ENCODE measurements at regions not wholly inside any gene's neighbourhood (a gene's known extent, or its start where the extent isn't known, plus 50 kb on each side); places are given as distances from the start of the nearest gene placed in this dataset.

DNA sequence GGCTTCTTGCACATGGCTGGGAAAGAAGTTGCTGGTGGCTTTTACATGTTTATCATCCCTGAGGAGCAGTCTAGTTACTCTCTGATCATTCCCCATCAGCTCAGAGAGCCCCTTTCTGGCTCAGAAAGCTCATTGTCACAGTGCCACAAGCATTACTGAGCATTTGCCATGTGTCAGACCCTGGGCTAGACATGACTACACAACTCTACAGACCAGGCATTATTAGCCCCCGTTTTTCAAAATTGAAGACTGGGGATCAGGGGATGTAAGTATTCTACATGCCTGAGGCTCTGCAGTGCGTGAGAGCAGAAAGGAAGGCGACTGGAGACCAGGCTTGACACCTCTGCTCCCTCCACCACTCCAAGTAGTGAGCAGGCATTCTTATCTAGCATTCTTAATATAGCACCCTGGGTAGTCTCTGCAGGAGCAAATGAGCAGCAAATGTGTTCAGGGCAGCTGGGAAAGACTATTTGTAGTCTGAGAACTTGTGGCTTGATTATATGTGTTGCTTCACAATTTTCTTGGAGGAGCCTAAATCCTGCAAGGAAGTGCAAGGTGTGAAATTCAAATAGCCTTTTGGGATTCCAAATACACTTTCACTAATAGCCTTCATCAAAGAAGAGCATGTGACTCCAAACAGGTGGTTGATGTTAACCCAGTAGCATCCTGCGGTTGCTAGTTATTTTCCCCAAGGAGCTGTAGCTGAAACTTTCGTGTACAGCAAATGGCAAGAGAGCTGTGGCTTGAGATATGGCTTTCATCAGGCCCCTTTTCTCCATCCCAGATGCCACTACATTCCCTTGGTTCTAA lies 143.2 kb downstream of the DDX1 start:
- TF ChIP-seq ZBTB20 (tag by site-specific recombination; IDR thresholded peaks at IDR 0.05) (no peak), ZNF670 (tag by site-specific recombination; IDR thresholded peaks at IDR 0.05; ENCODE audit: low read depth) (no peak), PRDM1 (tag by site-specific recombination; IDR thresholded peaks at IDR 0.05) (no peak), ZNF274 (IDR thresholded peaks at IDR 0.05; ENCODE audit: low read length) (no peak), ZNF274 (tag by site-specific recombination; IDR thresholded peaks at IDR 0.05; ENCODE audit: borderline replicate concordance) (no peak), ZNF311 (tag by site-specific recombination; IDR thresholded peaks at IDR 0.05; ENCODE audit: borderline replicate concordance) (no peak), SP2 (tag by site-specific recombination; IDR thresholded peaks at IDR 0.05) (no peak), ZNF24 (tag by site-specific recombination; IDR thresholded peaks at IDR 0.05) (no peak), OVOL3 (tag by site-specific recombination; IDR thresholded peaks at IDR 0.05) (no peak), ZNF473 (tag by site-specific recombination; IDR thresholded peaks at IDR 0.05) (no peak), ZNF174 (tag by site-specific recombination; IDR thresholded peaks at IDR 0.05) (no peak)
- TF ChIP-seq, protein P1, sequence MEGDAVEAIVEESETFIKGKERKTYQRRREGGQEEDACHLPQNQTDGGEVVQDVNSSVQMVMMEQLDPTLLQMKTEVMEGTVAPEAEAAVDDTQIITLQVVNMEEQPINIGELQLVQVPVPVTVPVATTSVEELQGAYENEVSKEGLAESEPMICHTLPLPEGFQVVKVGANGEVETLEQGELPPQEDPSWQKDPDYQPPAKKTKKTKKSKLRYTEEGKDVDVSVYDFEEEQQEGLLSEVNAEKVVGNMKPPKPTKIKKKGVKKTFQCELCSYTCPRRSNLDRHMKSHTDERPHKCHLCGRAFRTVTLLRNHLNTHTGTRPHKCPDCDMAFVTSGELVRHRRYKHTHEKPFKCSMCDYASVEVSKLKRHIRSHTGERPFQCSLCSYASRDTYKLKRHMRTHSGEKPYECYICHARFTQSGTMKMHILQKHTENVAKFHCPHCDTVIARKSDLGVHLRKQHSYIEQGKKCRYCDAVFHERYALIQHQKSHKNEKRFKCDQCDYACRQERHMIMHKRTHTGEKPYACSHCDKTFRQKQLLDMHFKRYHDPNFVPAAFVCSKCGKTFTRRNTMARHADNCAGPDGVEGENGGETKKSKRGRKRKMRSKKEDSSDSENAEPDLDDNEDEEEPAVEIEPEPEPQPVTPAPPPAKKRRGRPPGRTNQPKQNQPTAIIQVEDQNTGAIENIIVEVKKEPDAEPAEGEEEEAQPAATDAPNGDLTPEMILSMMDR (tag by site-specific recombination; IDR thresholded peaks at IDR 0.05): no peak
- TF ChIP-seq, protein P2, sequence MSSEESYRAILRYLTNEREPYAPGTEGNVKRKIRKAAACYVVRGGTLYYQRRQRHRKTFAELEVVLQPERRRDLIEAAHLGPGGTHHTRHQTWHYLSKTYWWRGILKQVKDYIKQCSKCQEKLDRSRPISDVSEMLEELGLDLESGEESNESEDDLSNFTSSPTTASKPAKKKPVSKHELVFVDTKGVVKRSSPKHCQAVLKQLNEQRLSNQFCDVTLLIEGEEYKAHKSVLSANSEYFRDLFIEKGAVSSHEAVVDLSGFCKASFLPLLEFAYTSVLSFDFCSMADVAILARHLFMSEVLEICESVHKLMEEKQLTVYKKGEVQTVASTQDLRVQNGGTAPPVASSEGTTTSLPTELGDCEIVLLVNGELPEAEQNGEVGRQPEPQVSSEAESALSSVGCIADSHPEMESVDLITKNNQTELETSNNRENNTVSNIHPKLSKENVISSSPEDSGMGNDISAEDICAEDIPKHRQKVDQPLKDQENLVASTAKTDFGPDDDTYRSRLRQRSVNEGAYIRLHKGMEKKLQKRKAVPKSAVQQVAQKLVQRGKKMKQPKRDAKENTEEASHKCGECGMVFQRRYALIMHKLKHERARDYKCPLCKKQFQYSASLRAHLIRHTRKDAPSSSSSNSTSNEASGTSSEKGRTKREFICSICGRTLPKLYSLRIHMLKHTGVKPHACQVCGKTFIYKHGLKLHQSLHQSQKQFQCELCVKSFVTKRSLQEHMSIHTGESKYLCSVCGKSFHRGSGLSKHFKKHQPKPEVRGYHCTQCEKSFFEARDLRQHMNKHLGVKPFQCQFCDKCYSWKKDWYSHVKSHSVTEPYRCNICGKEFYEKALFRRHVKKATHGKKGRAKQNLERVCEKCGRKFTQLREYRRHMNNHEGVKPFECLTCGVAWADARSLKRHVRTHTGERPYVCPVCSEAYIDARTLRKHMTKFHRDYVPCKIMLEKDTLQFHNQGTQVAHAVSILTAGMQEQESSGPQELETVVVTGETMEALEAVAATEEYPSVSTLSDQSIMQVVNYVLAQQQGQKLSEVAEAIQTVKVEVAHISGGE (tag by site-specific recombination; conservative IDR thresholded peaks at IDR 0.05; ENCODE audit: low read depth): no peak
- TF ChIP-seq, protein P3, sequence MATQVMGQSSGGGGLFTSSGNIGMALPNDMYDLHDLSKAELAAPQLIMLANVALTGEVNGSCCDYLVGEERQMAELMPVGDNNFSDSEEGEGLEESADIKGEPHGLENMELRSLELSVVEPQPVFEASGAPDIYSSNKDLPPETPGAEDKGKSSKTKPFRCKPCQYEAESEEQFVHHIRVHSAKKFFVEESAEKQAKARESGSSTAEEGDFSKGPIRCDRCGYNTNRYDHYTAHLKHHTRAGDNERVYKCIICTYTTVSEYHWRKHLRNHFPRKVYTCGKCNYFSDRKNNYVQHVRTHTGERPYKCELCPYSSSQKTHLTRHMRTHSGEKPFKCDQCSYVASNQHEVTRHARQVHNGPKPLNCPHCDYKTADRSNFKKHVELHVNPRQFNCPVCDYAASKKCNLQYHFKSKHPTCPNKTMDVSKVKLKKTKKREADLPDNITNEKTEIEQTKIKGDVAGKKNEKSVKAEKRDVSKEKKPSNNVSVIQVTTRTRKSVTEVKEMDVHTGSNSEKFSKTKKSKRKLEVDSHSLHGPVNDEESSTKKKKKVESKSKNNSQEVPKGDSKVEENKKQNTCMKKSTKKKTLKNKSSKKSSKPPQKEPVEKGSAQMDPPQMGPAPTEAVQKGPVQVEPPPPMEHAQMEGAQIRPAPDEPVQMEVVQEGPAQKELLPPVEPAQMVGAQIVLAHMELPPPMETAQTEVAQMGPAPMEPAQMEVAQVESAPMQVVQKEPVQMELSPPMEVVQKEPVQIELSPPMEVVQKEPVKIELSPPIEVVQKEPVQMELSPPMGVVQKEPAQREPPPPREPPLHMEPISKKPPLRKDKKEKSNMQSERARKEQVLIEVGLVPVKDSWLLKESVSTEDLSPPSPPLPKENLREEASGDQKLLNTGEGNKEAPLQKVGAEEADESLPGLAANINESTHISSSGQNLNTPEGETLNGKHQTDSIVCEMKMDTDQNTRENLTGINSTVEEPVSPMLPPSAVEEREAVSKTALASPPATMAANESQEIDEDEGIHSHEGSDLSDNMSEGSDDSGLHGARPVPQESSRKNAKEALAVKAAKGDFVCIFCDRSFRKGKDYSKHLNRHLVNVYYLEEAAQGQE (tag by site-specific recombination; IDR thresholded peaks at IDR 0.05): no peak
